AG10803 (cell line): ENCODE measurements at regions not wholly inside any gene's neighbourhood (a gene's known extent, or its start where the extent isn't known, plus 50 kb on each side); places are given as distances from the start of the nearest gene placed in this dataset.
"Not testable (repeated sequence)": the region's sequence is repeated elsewhere in the genome, so short reads cannot be mapped to it uniquely, and the experiment has no call there.

ENCODE experiments used
- DNase-seq: peaks from one replicate; pipeline ENCODE4 v3.0.0; 2010; ENCODE audit warnings: low read depth
- H3K4me3 ChIP-seq: 2 replicates; pipeline ENCODE4 v1.5.1; 2011; ENCODE audit warnings: mild to moderate bottlenecking, low read length, control low read depth
- TF ChIP-seq, protein P1 (sequence below): conservative IDR thresholded peaks from 2 replicates; pipeline ENCODE4 v1.5.1; 2011; ENCODE audit warnings: mild to moderate bottlenecking, low read length, control low read depth, inconsistent platforms

DNA sequence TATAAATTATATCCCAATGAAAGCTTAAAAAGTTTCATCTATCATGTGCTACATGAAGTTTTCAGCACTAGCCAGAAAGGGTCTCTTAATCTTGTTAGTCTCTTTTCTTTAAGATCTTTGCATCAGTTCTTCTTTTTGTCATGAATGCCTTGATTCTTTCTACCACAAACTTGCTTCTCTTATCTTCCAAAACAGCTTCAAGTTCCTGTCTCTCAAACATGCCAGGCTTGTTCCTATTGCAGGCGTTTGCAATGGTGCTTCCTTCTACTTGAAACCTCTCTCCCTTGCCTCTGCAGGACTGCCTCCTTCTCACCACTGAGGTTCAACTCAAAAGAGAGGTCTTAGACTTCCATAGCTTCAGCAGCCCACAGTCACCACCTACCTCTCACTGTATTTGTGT, 104.3 kb upstream of the FRMD4B start:
- H3K4me3 ChIP-seq = no peak overlapping the region
- DNase-seq = no peak
- TF ChIP-seq, protein P1, sequence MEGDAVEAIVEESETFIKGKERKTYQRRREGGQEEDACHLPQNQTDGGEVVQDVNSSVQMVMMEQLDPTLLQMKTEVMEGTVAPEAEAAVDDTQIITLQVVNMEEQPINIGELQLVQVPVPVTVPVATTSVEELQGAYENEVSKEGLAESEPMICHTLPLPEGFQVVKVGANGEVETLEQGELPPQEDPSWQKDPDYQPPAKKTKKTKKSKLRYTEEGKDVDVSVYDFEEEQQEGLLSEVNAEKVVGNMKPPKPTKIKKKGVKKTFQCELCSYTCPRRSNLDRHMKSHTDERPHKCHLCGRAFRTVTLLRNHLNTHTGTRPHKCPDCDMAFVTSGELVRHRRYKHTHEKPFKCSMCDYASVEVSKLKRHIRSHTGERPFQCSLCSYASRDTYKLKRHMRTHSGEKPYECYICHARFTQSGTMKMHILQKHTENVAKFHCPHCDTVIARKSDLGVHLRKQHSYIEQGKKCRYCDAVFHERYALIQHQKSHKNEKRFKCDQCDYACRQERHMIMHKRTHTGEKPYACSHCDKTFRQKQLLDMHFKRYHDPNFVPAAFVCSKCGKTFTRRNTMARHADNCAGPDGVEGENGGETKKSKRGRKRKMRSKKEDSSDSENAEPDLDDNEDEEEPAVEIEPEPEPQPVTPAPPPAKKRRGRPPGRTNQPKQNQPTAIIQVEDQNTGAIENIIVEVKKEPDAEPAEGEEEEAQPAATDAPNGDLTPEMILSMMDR = no peak

DNA sequence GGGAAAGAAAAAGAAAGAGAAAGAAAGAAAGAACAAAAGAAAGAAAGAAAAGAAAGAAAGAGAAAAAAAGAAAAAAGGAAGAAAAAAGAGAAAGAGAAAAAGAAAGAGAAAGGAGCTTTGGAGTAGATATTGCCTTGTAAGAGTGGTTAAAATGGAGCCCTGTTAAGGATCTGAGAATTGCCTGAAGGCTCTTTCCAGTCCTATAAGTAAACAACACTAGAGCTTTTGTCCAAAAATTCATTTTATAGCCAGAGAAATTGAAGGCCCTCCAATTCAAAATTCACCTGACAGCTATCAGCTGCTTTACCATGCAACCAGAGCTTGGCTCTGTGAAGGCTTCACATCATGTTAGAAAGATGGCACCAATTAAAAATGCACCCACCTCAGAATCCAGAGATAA, 102.1 kb upstream of the FRMD4B start:
- no peak overlapping the region for H3K4me3 ChIP-seq
- DNase-seq = no peak
- TF ChIP-seq, protein P1 = no peak

DNA sequence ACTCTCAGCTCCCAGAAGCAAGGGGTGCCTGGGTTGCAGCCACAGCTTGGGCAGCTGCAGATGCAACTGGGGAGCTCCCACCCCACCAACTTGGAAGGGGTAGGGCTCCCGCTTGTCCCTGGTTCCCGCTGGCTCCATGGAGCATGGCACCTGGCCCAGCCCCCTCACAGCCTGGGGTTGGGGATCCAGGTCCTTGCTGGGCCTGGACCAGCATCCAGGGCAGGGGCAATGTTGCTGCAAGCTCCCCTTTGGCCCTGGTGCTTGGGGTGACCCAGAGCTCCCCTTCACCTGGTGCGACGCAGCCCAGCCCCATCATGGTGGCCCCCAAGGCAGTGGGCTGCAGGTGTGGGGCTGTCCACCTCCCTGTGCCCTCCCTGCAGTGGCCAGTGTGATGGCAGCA, 99.6 kb upstream of the FRMD4B start:
- TF ChIP-seq, protein P1 = no peak
- no peak overlapping the region for H3K4me3 ChIP-seq
- DNase-seq = no peak

DNA sequence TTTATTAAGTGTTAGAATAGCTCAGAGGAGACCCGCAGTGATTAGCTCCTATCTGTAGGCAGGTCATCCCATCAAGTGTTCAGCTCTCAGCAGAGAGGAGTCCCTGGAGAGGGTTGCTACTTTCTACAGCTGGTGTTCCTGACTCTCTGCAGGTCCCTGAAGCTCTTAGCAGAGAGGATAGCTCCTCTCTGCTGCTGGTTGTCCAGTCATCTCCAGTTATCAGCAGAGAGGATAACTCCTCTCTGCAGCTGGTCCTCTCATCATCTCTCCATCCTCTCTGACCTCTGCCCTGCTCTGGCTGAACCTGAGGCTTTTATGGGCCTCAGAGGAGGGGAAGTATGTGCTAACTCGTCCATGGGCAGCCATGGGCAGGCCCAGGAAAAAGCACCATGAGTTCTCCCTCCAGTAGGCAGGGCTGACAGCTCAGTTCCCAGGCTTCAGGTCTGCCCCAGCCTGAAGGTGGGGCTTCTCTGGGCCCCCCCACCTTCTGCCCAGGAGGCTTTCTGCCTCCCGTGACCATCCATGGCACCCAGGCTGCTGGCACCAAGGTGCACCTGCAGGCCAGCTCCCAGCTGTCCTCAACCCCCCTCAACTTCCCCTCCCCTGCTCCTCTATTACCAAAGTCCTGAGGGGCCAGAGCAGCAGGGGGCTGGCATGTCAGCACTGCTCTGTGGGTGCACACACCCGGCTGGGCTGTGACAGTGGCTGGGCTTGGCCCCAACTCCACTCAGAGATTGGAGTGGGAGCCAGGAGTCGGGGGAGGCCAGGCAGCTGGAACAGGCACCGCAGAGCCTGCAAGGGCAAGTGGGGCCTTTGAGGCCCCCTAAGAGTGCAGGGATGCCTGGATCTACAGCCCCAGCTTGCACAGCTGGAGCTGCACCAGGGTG, 98.9 kb upstream of the FRMD4B start:
- no peak overlapping the region for H3K4me3 ChIP-seq
- TF ChIP-seq, protein P1 = no peak
- no peak for DNase-seq

DNA sequence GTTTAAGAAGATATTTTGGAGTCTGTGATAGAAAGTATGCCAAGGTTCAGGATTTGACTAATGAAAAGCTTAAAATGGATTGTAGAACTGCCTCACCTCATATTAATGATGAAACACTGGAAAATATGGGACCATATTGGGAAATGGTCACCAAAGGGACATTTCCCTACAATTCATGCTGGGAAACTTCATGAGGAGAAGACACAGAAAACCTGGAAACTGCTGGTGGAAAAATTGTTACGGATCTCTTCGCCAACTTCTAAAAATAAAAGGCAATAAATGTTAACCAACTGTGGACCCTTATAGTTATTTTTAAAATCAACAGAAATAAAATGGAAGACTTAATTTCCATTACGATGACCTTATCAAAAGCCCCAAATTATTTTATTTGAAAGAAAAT, 97.6 kb upstream of the FRMD4B start:
- no peak for DNase-seq
- TF ChIP-seq, protein P1 = no peak
- H3K4me3 ChIP-seq = no peak overlapping the region

DNA sequence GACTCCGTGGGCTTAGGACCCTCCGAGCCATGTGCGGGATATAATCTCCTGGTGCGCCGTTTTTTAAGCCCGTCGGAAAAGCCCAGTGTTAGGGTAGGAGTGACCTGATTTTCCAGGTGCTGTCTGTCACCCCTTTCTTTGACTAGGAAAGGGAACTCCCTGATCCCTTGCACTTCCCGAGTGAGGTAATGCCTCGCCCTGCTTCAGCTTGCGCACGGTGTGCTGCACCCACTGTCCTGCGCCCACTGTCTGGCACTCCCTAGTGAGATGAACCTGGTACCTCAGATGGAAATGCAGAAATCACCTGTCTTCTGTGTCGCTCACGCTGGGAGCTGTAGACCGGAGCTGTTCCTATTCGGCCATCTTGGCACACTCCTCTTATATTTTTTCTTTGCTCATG, 95.1 kb upstream of the FRMD4B start:
- not testable (repeated sequence) for DNase-seq, H3K4me3 ChIP-seq

DNA sequence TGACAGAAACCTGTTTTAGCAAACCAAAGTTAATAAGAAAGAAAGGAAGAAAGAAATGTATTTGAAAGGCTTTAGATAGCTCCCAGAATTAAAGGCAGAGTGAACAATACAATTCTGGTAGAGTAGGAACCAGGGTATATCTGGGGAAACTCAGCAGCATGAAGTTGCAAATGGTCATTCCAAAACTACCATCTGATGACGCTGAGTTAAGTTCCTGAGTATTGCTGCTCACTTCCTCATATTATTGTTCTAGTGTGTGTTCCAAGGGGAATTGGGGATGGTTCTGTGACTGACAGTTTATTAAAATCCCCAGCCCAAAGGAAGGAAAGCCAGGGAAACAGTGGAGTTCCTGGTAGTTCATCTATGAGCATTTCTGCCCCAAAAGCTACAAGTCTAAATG, 88.3 kb upstream of the FRMD4B start:
- no peak for DNase-seq
- no peak overlapping the region for H3K4me3 ChIP-seq
- TF ChIP-seq, protein P1 = no peak
